ENCODE measurements at regions not wholly inside any gene's neighbourhood (a gene's known extent, or its start where the extent isn't known, plus 50 kb on each side); places are given as distances from the start of the nearest gene placed in this dataset.

DNA sequence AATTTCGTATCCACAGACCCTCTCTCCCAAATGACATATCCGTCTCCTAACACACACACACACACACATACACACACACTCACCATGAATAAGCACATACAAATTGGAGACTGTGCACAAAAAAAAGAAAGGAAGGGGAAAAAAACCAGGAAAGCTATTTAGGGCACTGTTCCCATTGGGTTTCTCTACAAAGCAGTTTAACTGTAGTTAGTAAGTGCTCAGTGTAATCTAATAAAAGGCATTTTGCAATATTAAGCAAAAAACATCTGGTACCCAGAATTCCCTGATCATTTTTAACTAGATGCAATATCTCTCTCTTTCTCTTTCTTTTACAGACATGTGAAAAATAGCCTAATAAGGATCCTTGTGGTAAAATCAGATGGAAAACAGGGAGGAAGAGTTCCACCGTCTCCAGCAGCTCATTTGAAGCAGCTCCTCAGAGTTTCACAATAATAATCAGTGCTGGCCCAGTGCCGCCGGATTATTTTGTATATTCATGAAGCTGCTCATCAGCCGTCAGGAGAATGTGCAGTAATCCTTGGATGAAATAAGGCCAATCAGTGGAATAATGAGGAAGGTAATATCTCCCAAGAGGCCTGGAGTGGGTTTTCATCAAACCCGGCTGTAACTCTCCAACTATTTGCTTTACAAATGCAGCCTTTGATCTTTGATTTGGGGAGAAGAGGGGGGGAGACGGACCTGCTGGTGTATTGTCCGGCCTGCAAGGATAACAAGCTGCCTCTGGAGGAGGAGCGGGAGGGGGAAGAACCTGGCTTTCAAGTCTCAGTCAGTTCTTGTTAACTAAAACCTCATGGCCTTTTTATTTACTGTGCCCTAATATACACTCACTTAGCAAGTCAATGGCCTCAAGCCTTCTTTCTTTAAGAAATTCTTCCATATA is 227.6 kb upstream of the SMIM21 start:
- no peaks in the 10 kb centered on the region for H4K20me1 ChIP-seq (ENCODE audit: insufficient read depth, low read length)

DNA sequence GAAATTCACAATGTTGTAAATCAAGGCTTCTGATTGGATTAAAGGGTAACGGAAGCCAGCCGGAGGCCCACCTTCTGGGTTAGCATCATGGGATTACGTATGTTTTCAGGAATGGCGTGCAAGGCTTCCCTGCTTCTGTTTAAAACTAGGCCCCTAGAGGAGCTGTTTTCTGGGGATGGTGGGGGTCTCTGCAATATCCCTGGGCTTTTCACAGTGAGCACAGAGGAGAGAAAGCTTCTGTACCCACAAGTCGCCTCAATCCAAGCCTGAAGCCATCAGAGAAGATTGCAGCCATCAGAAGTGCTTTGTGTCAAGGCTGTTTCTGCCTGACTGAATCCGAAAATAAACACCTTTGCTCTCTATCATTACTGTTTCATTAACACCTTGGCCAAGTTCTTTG is 226.9 kb upstream of the SMIM21 start:
- H2AFZ ChIP-seq (ENCODE audit: low read depth, low read length): no peak overlapping the region
- H3K4me1 ChIP-seq (ENCODE audit: insufficient read depth, low read length): no peaks in the 10 kb centered on the region
- no peak overlapping the region for H3K9ac ChIP-seq (ENCODE audit: low read length)
- no peaks in the 10 kb centered on the region for H3K27me3 ChIP-seq (ENCODE audit: insufficient read depth, low read length)
- Mint-ChIP-seq H3K9me3 (ENCODE audit: unreplicated experiment) (no peaks in the 10 kb centered on the region), H3K36me3 (ENCODE audit: low read depth, unreplicated experiment) (no peaks in the 10 kb centered on the region), H3K27me3 (ENCODE audit: low read depth, unreplicated experiment) (peaks cover 2% of the 10 kb centered on the region), H3K4me1 (ENCODE audit: low read depth, unreplicated experiment) (no peaks in the 10 kb centered on the region), H3K27ac (ENCODE audit: unreplicated experiment) (no peak overlapping the region), H3K4me3 (ENCODE audit: unreplicated experiment) (no peak overlapping the region)
- FAIRE-seq: no peak
- peaks cover 2% of the 10 kb centered on the region for H3K9me3 ChIP-seq (ENCODE audit: insufficient read depth, low read depth, low read length)
- no peak overlapping the region for H3K4me2 ChIP-seq (ENCODE audit: low read length)
- no peaks in the 10 kb centered on the region for H3K36me3 ChIP-seq (ENCODE audit: insufficient read depth, low read length)
- no peaks in the 10 kb centered on the region for H4K20me1 ChIP-seq (ENCODE audit: insufficient read depth, low read length)
- no peak overlapping the region for H3K27ac ChIP-seq (ENCODE audit: low read depth, low read length)
- no peak for DNase-seq (ENCODE audit: low read depth)
- H3K79me2 ChIP-seq (ENCODE audit: insufficient read depth, low read length): no peaks in the 10 kb centered on the region
- no peak overlapping the region for H3K4me3 ChIP-seq (ENCODE audit: insufficient read depth, low read depth, low read length)
- TF ChIP-seq EZH2 (IDR thresholded peaks at IDR 0.05; ENCODE audit: insufficient read depth, low read length): no peak
- TF ChIP-seq, protein P1, sequence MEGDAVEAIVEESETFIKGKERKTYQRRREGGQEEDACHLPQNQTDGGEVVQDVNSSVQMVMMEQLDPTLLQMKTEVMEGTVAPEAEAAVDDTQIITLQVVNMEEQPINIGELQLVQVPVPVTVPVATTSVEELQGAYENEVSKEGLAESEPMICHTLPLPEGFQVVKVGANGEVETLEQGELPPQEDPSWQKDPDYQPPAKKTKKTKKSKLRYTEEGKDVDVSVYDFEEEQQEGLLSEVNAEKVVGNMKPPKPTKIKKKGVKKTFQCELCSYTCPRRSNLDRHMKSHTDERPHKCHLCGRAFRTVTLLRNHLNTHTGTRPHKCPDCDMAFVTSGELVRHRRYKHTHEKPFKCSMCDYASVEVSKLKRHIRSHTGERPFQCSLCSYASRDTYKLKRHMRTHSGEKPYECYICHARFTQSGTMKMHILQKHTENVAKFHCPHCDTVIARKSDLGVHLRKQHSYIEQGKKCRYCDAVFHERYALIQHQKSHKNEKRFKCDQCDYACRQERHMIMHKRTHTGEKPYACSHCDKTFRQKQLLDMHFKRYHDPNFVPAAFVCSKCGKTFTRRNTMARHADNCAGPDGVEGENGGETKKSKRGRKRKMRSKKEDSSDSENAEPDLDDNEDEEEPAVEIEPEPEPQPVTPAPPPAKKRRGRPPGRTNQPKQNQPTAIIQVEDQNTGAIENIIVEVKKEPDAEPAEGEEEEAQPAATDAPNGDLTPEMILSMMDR (IDR thresholded peaks at IDR 0.05; ENCODE audit: insufficient read depth, low read depth, low read length): no peak

More for the DNA sequence above, 227.6 kb upstream of the SMIM21 start:
- no peak overlapping the region for H3K9ac ChIP-seq (ENCODE audit: low read length)
- Mint-ChIP-seq H3K27ac (ENCODE audit: unreplicated experiment) (no peak overlapping the region), H3K36me3 (ENCODE audit: low read depth, unreplicated experiment) (no peaks in the 10 kb centered on the region), H3K4me3 (ENCODE audit: unreplicated experiment) (no peak overlapping the region), H3K4me1 (ENCODE audit: low read depth, unreplicated experiment) (no peaks in the 10 kb centered on the region), H3K9me3 (ENCODE audit: unreplicated experiment) (peaks cover 2% of the 10 kb centered on the region), H3K27me3 (ENCODE audit: low read depth, unreplicated experiment) (peaks cover 2% of the 10 kb centered on the region)
- H3K79me2 ChIP-seq (ENCODE audit: insufficient read depth, low read length): no peaks in the 10 kb centered on the region
- TF ChIP-seq EZH2 (IDR thresholded peaks at IDR 0.05; ENCODE audit: insufficient read depth, low read length): no peak
- TF ChIP-seq, protein P1 (IDR thresholded peaks at IDR 0.05; ENCODE audit: insufficient read depth, low read depth, low read length): no peak
- no peak overlapping the region for H3K27ac ChIP-seq (ENCODE audit: low read depth, low read length)
- no peak for FAIRE-seq
- no peak for DNase-seq (ENCODE audit: low read depth)
- H3K4me3 ChIP-seq (ENCODE audit: insufficient read depth, low read depth, low read length): no peak overlapping the region
- no peaks in the 10 kb centered on the region for H3K4me1 ChIP-seq (ENCODE audit: insufficient read depth, low read length)
- no peak overlapping the region for H2AFZ ChIP-seq (ENCODE audit: low read depth, low read length)
- H3K9me3 ChIP-seq (ENCODE audit: insufficient read depth, low read depth, low read length): peaks cover 2% of the 10 kb centered on the region
- no peak overlapping the region for H3K4me2 ChIP-seq (ENCODE audit: low read length)
- H3K27me3 ChIP-seq (ENCODE audit: insufficient read depth, low read length): no peaks in the 10 kb centered on the region
- H3K36me3 ChIP-seq (ENCODE audit: insufficient read depth, low read length): no peaks in the 10 kb centered on the region

DNA sequence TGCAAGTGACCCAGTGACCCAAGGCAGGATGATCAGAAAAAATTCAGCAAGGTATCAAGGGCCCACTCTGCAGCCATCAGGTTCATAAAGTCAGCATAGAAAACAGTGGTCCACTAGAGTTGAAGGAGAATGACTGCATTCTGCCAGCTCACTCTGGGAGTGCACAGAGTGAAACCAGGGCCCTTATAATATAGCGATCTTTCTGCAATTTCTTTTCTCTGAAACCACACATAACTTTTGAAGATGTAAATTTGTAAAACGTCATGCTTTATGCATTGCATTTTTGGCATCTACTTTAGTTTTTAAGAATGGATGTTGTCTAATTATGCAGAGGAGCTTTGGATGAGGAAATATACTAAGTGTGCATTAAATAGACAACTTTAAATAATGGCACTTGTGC is 225.0 kb upstream of the SMIM21 start:
- Histone ChIP-seq H3K27ac (ENCODE audit: low read depth, low read length) (no peak overlapping the region), H3K79me2 (ENCODE audit: insufficient read depth, low read length) (no peaks in the 10 kb centered on the region), H4K20me1 (ENCODE audit: insufficient read depth, low read length) (no peaks in the 10 kb centered on the region), H2AFZ (ENCODE audit: low read depth, low read length) (no peak overlapping the region), H3K9ac (ENCODE audit: low read length) (no peak overlapping the region), H3K4me1 (ENCODE audit: insufficient read depth, low read length) (no peaks in the 10 kb centered on the region), H3K36me3 (ENCODE audit: insufficient read depth, low read length) (no peaks in the 10 kb centered on the region), H3K4me3 (ENCODE audit: insufficient read depth, low read depth, low read length) (no peak overlapping the region), H3K27me3 (ENCODE audit: insufficient read depth, low read length) (no peaks in the 10 kb centered on the region), H3K4me2 (ENCODE audit: low read length) (no peak overlapping the region), H3K9me3 (ENCODE audit: insufficient read depth, low read depth, low read length) (peaks cover 2% of the 10 kb centered on the region)
- DNase-seq (ENCODE audit: low read depth) (no peak), FAIRE-seq (no peak)
- no peak overlapping the region for H3K27ac Mint-ChIP-seq (ENCODE audit: unreplicated experiment)
- H3K36me3 Mint-ChIP-seq (ENCODE audit: low read depth, unreplicated experiment): no peaks in the 10 kb centered on the region
- H3K4me3 Mint-ChIP-seq (ENCODE audit: unreplicated experiment): no peak overlapping the region
- no peaks in the 10 kb centered on the region for H3K9me3 Mint-ChIP-seq (ENCODE audit: unreplicated experiment)
- TF ChIP-seq, protein P1 (IDR thresholded peaks at IDR 0.05; ENCODE audit: insufficient read depth, low read depth, low read length): no peak
- TF ChIP-seq EZH2 (IDR thresholded peaks at IDR 0.05; ENCODE audit: insufficient read depth, low read length): no peak
- no peaks in the 10 kb centered on the region for H3K4me1 Mint-ChIP-seq (ENCODE audit: low read depth, unreplicated experiment)
- peaks cover 2% of the 10 kb centered on the region for H3K27me3 Mint-ChIP-seq (ENCODE audit: low read depth, unreplicated experiment)

Data from astrocyte (in vitro differentiated cells and primary cell).